ENCODE measurements at regions not wholly inside any gene's neighbourhood (a gene's known extent, or its start where the extent isn't known, plus 50 kb on each side); places are given as distances from the start of the nearest gene placed in this dataset.

DNA sequence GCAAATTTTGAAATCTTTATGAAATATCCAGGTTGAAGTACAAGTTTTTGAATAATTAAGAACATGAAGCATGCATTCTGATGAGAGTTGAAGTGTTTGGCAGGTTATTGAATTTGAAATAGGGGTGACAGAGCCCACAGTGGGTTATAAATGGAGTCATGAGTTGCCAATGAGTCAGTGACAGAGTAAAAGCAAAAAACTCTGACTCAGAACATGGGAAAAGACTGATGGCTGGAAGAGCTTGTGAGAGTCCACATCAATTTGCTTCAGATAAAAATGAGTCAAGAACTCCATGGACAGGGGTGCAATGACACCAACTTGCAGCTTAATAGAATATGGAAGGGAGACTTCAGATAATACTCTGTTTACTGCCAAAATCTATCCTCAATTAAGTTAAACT is 105.3 kb downstream of the SLC6A15 start:
- DNase-seq: peak; percentile 35

DNA sequence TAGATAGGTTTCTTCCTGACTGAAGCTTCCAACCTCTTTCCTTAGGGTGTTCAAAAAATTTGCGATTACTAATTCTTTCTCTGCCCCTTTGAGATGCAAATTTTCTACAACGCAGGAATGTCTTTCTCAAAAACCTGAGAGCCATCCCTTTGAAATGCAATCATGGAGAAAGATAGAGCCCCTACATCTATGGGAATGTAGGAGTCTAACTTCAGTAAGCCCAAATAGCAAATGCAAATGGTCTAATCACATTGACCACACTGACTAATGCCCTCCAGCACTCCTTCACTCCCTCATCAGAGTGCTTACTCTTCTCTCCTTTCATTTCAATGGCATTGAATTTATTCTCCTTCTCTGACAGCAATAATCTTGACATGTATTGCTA is 107.1 kb downstream of the SLC6A15 start:
- DNase-seq: no peak

DNA sequence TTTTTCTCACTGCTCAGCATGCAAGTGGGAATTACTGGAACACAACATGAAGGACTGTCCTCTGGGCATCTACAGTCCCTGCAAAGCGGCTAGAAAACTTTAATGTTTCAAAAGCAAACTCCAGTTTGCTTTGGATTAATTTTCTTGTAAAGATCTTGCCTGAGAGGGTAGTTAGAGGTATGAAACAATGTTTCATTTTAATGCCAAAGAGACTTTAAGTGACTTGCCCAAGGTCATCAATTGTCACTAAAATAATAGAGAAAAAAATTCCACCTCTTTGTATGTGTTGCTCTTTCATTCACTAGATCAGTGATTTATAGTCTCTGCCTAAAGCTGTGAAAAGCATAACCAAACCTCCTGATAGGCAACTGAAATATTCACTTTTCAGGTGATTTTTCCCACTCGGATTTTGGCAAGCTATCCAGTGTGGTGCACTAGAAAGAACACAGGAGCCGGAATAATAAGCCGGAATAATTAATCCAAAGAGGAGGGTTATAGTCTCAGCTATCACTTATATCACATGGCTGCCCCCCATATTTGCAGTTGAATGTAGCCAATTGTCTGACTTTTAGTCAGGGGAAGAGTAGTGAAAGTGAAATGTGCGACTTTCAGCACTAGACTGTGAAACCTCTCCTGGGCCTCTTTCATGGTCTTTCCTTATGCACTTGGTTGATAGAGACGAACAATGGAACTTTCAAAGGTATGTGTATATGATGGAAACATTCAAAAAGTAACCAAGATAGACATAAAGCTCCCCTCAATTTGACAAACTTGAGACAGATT is 107.7 kb downstream of the SLC6A15 start:
- no peak for DNase-seq

DNA sequence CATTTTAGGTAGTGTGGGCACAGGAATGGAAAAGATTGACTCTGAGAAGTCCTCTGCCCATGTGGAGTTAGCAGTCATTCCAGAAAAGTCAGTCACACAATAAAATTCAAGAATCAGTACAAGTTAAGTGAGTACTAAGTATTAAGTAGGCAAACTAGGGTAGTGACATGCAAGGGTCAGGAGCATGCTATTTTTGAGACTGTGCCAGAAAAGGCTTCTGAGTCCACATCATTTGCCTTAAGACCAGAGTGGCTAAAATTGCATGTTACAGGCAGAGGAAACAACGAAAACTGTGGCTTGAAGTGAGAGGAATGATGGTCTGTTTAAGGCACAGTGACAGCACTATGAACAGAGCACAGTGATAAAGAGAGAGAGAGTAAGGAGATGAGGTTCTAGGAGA is 108.9 kb downstream of the SLC6A15 start:
- no peak for DNase-seq

DNA sequence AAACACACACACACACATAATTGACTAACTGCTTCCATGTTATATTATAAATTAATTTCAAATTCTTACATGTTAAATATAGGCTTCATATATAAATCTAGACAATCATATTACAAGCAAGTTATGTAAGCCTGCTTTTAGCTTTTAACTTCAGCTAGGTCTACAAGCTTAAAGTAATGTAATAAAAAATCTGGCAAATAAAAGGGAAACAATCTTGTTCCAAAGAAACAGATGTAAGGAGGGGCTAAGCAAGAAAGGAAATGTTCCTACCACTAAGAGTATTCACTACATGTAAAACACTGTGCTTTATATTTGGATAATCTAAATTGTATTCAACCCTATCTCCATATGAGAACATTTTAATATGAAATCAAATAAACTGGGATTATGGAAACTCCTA is 110.4 kb downstream of the SLC6A15 start:
- DNase-seq: no peak

DNA sequence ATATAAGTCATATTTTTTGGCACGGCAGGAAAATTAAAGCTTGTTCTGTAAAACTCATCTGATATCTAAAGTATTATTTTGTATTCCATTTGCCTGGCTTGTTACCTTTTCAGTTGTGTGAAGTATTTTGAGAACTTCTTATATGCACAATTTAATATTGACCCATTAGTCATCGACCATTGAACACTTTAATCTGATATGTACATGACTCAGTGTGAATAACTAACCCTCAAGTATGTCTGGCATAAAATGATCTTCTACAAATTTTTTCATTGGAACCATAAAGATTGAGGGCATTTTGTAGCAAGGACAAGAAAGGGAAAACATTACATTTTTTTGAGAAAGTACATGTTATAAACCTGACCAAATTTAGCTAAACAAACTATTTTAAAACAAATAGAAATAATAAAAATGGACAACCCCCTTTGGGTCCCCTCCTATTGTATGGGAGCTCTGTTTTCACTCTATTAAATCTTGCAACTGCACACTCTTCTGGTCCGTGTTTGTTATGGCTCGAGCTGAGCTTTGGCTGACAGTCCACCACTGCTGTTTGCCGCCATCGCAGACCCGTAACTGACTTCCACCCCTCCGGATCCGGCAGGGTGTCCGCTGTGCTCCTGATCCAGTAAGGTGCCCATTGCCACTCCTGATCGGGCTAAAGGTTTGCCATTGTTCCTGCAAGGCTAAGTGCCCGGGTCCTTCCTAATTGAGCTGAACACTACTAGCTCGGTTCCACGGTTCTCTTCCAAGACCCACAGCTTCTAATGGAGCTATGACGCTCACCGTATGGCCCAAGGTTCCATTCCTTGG is 118.8 kb downstream of the SLC6A15 start:
- DNase-seq: peak; percentile 60

DNA sequence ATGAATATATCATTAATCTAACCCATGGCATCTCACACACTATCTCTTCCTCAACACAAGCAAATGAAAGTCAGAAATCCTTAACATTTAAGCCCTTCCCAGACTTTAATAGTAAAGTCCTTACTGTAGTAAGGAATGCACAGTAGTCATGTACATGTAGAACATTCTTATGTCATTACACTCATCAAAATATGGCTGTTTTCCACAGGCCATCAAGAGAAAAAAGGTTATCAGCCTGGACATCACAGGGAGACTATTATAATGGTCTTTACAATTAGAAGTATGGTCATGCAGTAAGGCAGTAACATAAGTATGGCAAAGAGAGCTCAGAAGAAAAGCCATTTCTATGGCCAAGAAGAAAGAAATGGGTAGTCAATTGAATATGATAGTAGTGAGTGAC is 121.2 kb downstream of the SLC6A15 start:
- DNase-seq: peak; percentile 31

DNA sequence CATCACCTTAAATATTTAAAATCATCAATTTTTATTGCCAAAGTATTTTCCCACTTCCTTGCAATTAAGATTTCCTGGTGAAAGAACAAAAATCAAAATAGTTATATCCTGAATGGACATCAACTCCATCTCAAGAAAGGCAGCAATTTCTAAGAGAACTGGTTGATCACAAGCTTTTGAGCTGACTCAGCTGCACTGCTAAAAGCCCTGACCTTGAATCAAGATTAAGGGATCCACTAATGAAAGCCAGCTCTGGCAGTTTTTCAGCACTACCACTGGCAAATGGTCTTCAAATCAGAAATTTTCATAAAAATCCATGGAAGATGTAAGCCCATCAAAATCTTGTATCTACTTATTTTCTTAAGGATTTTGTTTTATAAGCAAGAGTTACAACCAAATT is 123.4 kb downstream of the SLC6A15 start:
- no peak for DNase-seq

DNA sequence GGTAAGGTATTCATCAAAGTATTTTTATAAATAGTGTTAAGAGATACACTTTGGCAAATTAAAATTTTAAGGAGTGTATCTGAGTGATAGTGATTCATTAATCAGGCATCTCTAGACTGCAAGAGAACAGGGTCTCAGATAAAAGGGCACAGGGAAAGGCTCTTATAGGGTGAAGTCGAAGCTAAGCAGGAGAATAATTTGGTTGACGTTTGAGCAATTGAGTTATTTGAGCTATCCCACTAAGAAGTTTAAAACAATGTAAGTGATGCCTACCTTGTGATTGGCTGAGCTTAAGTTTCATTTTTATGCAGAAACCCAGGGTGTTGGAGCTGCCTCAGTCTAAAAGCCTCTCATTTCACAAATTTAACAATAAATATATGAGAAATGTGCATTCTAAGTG is 125.3 kb downstream of the SLC6A15 start:
- no peak for DNase-seq

DNA sequence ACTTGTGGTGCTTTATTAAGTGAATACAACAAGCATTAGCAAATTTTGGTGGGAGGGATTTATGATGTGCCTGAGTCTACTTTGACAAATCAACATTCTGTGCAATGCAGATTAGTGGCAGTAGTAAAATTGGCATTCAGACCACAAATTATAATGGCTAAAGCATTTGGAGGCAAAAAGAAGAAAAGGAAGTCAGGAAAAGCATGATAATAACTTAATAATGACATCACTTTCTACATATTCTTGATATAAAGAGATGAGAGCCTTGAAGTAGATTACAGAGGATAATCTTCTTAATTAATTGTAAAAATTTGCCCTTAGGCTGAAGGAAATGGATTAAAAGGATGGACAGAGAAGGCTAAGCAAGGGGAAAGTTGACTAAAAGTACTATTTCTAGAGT is 126.0 kb downstream of the SLC6A15 start:
- no peak for DNase-seq

DNA sequence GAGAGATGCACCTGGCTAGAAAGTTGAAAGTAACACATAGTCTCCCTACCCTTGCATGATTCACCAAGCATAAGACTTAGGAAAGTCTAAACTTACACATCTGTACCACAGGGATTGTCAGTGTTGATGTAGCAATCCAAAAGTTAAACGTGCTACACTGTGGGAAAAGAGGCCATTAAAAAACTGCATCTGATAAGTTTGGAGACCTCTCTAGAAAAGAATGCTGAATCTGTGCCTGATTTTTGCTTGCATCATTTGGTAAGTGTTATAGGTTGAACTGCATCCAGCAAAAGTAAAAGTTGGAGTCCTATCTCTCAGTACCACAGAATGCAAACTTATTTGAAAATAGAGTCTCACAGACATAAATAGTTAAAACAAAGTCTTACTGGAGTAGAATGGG is 126.6 kb downstream of the SLC6A15 start:
- DNase-seq: no peak

DNA sequence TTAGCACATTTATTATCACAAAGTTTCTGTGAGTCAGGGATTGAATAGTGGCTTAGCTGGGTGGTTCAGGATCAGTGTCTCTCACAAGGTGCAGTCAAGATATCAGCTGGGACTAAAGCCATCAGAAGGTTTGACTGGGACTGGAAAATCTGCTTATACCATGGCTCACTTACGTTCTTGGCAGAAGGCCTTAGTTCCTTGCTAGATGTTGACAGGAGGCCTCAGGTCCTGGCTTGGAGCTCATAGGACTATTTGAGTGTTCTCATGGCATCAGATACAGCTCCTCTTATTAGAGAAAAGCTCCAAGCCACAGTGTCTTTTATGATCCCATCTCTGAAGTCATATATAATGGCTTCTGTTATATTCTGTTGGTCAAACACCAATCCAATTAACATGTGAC is 127.3 kb downstream of the SLC6A15 start:
- DNase-seq: no peak

DNA sequence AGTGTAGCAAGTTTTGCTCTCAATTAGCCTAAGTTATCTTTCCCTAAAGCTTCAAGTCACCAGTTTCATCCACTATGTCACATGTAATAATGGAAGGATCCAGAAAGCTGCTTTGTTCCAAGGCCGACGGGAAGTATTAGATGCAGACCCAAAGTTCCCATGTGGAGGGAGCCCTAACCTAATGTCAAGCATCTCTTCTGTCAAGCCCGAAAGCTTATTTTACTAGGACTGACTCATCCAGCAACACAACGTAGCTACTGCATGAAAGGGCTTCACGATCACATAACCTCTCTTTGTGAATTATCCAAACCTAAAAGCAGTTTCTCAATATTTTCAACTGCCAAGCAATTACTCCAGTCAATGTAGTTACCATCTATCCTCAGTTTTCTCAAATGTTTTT is 133.4 kb downstream of the SLC6A15 start:
- no peak for DNase-seq

DNA sequence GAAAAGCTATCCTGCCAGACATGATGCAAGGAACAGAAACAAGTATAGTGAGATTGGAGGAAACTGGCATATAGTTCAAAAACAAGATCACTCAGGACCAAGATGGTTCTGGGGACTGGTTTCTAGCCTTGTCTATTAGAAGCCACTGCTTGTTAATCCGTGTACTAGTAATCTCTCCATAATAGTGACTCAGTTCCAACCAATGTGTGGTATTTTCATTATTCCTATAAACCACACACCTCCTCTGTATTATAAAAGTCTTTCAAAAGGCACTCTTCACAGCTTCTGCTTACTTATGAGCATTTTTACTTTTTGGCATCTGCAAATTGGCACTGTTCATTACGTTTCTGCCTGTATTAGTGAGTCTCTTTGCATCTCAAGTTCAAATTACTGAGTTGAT is 140.3 kb downstream of the SLC6A15 start:
- DNase-seq: peak; percentile 28

DNA sequence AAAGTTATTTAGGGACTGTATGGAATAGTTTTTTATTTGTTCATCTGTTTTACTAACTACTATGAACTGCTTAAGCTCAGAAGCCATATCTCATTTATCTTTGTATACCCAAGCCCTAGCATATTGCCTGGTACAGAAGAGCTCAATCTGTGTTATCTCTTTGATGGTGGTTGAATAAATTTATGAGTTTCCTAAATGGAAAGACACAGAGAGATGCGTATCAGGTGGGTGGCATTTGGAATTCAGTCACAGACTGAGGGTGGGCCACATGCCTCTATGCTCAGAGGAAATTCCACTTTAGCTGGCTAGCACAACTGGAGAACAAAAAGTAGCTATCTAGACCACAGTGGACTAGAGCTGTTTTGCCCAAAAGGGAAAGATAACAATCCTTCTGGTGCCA is 145.5 kb downstream of the SLC6A15 start:
- DNase-seq: no peak

DNA sequence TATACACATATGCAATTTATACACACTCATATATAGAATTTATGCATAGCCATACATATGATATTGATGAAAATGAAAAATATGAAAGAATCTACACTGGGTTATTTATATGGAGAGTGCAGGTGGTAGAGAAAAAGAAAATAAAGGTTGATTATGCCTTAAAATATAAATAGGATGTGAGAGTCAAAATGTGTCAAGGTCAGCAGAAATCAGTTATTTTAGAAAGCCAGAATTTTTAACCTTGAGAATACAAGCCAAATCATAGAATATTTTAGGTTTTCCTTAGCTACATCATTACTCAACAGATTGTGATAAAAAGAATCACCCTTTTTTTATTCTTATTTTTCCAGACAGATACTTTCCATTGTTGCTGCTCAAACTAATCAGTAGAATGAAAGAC is 146.2 kb downstream of the SLC6A15 start:
- DNase-seq: no peak

DNA sequence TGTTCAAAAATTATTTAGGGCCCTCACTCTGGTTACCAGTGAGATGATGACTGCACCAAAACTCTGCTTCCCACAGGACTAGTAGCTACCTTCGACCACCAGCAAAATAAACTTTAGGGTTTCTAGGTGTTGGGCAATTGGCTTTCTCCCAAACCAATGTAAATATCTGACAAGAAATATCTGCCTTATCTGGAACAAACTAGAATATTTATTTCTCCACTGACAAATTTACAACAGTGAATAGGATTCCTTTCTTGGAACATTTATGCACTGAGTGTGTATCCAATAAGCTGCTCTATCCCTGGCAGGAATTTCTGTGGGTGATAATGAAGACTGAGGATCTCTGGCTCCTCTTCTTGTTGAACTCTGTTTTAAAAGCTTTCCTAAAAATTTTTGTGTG is 148.6 kb downstream of the SLC6A15 start:
- no peak for DNase-seq

DNA sequence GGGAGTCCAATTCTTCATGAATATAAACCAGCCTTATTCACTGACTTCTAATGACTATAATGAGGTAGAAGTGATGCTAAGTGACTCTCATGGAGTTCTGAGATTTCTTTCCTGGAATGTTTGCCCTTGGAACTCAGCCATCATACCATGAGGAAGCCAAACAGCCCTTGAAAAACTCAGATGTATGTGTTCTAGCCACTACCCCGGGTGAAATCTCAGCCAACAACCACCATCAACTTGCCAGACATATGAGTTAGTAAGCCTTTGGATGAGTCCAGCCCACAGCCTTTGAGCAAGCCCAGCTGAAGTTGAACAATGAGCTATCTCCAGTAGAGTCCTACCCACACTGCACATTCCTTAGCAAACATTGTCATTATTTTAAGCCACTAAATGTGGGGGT is 149.5 kb downstream of the SLC6A15 start:
- DNase-seq: peak; percentile 87

DNA sequence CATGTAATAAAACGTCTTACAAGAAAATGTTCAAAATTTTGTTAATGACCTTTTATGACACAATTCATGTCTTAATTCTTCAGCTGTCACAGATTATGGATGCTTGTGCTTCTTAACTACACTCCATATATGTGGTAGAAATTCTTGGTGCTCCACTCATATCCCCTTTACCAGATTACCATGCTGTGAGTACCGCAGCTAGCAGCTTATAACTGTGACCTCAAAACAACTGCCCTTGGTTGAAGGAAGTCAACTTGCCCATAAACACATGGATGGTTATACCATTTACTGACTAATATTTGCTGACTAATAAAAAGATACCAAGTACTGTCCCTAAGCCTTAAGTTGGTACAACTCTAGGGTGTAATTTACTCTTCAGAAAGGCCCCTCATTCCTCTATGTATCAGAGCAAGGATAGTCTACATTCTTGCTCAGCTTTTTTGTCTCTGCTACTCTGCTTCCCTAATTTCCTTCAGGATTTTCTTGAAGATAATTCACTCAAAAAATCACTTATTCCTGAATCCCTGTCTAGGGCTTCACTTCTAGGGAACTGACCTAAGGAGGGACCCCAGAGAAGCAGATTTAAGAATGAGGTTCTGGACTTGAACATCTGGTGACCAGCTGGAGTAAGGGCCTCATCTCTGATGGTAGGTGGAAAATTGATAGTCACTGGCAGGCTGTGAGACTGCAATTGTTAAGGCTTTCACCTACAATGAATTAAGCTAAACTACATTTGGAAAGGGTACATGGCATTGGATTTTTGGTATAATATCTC is 152.3 kb downstream of the SLC6A15 start:
- DNase-seq: peak; percentile 20

DNA sequence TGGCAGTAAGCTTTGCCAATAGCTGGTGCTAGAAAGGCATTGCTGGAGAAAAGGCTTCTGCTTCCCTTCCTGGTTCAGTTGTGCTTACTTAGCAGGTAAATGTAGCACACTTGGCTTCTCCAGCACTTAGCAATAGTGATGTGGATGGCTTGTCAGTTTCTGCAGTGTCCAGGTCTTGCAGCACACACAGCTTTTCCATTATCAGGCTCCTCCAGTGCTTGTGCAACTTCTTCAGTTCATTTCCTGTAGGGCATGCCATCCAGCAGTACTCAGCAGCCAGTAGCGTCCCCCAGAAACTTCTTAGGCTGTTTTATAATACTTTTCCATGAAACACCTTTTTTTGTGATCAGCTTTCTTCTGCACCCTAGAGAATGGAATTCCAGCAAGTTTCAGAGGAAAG is 154.6 kb downstream of the SLC6A15 start:
- DNase-seq: peak; percentile 65

DNA sequence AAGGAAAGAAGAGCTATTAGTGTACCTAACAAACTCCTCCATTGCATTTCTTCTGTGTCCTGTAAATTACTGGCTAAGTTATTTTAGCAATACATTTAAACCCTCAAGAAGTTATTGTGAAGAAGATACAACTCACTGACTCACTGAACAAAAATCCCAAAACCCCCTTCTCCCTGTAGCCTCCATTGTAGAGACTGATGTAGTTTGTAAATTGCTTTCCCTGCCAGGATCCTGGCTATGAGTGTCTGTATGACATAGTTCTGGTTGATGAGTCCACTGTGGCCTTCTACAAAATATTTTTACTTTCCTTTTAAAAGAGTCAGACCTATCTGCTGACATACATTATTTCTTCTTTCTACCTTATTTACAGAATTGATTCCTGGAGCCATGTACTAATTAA is 155.6 kb downstream of the SLC6A15 start:
- DNase-seq: peak; percentile 90

DNA sequence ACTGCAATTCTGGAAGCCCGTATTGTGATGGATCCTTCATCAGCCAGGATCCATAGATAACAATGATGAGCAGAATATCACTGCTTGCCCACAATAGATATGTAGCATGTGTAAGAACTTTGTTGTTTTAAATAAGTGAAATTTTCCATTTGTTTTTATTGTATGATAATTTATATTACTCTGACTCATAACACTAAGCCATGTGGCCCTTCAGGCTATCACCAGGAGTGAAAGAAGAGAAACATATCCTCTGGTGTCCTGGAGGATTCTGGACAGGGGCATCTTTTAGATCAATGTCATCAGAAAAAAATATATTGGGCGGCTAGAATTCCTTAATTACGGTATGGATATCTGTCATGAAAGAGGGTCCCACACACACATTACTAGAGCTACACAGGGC is 167.5 kb downstream of the SLC6A15 start:
- no peak for DNase-seq

DNA sequence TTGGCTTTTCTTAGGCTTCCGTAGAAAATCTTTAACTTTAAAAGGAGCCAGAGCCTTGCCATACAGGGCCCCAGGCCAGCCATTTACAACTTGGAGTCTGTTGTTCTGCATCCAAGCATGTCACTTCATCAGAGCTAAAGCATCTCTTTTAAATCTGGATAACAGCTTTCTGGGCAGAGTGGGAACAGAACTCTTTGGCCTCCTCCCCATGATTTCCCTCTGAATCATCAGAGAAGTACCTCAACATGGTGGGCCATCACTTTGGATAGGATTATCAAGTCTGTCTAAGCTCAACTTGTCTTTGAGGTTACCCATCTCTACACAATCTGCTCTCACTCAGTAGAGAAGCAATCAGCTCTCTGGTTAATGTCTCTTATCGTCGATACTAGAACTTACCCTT is 170.9 kb downstream of the SLC6A15 start:
- no peak for DNase-seq

DNA sequence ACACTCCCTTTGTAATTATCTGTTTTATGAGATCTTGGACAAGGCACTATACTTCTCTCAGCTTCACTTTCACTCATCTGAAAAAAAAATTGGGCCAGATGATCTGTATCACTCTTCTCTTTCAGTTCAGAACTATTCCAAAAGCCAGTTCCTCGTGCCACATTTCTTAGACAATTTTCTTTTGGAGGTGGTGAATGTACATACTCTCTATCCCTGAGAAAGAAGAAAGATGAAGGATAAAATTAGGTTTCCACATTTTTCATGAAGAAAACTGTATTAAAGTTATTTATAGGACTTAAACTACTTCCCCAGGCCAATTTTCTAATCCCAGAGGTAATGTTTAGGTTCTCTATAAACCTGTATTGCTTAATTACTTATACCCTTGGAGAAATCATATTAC is 171.6 kb downstream of the SLC6A15 start:
- no peak for DNase-seq
